ENCODE measurements at regions not wholly inside any gene's neighbourhood (a gene's known extent, or its start where the extent isn't known, plus 50 kb on each side); places are given as distances from the start of the nearest gene placed in this dataset.

DNA sequence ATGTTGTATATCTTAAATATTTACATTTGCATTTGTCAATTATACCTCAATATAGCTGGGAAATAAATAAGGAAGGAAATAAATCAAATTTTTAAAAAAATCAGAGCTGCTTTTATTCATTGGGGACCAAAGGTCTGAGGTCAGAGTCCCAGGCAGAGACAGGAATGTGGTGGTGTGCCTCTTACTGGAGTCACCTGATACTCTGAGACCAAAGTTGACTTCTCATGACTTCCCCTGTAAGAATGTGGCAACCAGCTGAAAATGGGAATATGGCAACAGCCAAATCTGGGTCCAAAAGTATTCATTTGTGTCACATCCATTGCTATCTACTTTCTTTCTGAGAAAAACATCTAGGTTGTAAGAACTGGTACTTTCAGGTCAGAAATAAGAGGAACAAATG is 496.6 kb upstream of the TMPO start:
- Mint-ChIP-seq H3K36me3 (ENCODE audit: low read depth) (no peaks in the 10 kb centered on the region), H3K27me3 (ENCODE audit: low read depth) (no peaks in the 10 kb centered on the region), H3K27ac (ENCODE audit: unreplicated experiment) (no peak overlapping the region), H3K9me3 (ENCODE audit: low read depth) (peaks cover 14% of the 10 kb centered on the region), H3K4me1 (ENCODE audit: low read depth) (no peaks in the 10 kb centered on the region), H3K4me3 (ENCODE audit: unreplicated experiment) (no peak overlapping the region)
- DNase-seq (ENCODE audit: low spot score) = no peak
- TF ChIP-seq CTCF (IDR thresholded peaks at IDR 0.05) = no peak

- no peaks in the 10 kb centered on the region for H3K36me3 Mint-ChIP-seq (ENCODE audit: low read depth)
- no peak overlapping the region for H3K4me3 Mint-ChIP-seq (ENCODE audit: unreplicated experiment)
- H3K27ac Mint-ChIP-seq (ENCODE audit: unreplicated experiment) = no peak overlapping the region
- no peaks in the 10 kb centered on the region for H3K27me3 Mint-ChIP-seq (ENCODE audit: low read depth)
- DNase-seq (ENCODE audit: low spot score) = no peak
- peaks cover 6% of the 10 kb centered on the region for H3K9me3 Mint-ChIP-seq (ENCODE audit: low read depth)
- no peaks in the 10 kb centered on the region for H3K4me1 Mint-ChIP-seq (ENCODE audit: low read depth)
- no peak for TF ChIP-seq CTCF (IDR thresholded peaks at IDR 0.05)
Observed at GRCh38 chr12:98020376-98020775, 495.0 kb upstream of the TMPO start.

- peaks cover 4% of the 10 kb centered on the region for H3K9me3 Mint-ChIP-seq (ENCODE audit: low read depth)
- H3K4me3 Mint-ChIP-seq (ENCODE audit: unreplicated experiment) = no peak overlapping the region
- no peaks in the 10 kb centered on the region for H3K27me3 Mint-ChIP-seq (ENCODE audit: low read depth)
- no peak for DNase-seq (ENCODE audit: low spot score)
- H3K27ac Mint-ChIP-seq (ENCODE audit: unreplicated experiment) = no peak overlapping the region
- TF ChIP-seq CTCF (IDR thresholded peaks at IDR 0.05) = no peak
- H3K36me3 Mint-ChIP-seq (ENCODE audit: low read depth) = no peaks in the 10 kb centered on the region
- H3K4me1 Mint-ChIP-seq (ENCODE audit: low read depth) = no peaks in the 10 kb centered on the region
Observed at GRCh38 chr12:98022961-98023360, 492.4 kb upstream of the TMPO start.

- Mint-ChIP-seq H3K27ac (ENCODE audit: unreplicated experiment) (no peak overlapping the region), H3K4me1 (ENCODE audit: low read depth) (no peaks in the 10 kb centered on the region), H3K36me3 (ENCODE audit: low read depth) (no peaks in the 10 kb centered on the region), H3K4me3 (ENCODE audit: unreplicated experiment) (no peak overlapping the region), H3K9me3 (ENCODE audit: low read depth) (peaks cover 24% of the 10 kb centered on the region), H3K27me3 (ENCODE audit: low read depth) (no peaks in the 10 kb centered on the region)
- no peak for TF ChIP-seq CTCF (IDR thresholded peaks at IDR 0.05)
- DNase-seq (ENCODE audit: low spot score) = no peak
Observed at GRCh38 chr12:98037401-98038140, 477.8 kb upstream of the TMPO start.

DNA sequence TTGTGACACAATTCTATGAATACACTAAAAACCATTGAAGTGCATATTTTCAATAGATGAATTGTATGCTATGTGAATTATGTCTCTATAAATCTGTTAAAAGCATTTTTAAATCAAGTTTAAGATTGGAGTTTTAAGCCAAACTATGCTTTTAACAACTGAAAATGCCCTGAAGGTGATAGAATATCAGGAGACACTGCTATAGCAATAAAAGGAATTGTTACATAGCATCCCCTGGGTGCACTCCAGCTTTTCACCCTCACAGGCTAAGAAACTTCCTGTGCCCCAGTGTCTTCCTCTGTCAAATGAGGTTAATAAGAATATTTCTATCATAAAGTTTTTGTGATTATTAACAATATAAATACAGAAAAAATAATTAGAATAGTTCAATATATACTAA is 472.7 kb upstream of the TMPO start:
- Mint-ChIP-seq H3K4me3 (ENCODE audit: unreplicated experiment) (no peak overlapping the region), H3K9me3 (ENCODE audit: low read depth) (peaks cover 24% of the 10 kb centered on the region), H3K4me1 (ENCODE audit: low read depth) (no peaks in the 10 kb centered on the region), H3K36me3 (ENCODE audit: low read depth) (no peaks in the 10 kb centered on the region), H3K27me3 (ENCODE audit: low read depth) (no peaks in the 10 kb centered on the region), H3K27ac (ENCODE audit: unreplicated experiment) (no peak overlapping the region)
- no peak for DNase-seq (ENCODE audit: low spot score)
- TF ChIP-seq CTCF (IDR thresholded peaks at IDR 0.05) = no peak
